Colonic mucosa (tissue), 4 donors: ENCODE measurements at regions not wholly inside any gene's neighbourhood (a gene's known extent, or its start where the extent isn't known, plus 50 kb on each side); places are given as distances from the start of the nearest gene placed in this dataset.
A peak's percentile ranks its signal among the peaks of the same experiment; 100 is the strongest.

Experiments used
- DNase-seq: peaks from one replicate; pipeline ENCODE4 v3.0.0-alpha.2; 2020
- H3K27ac ChIP-seq: fragments of 200-600 bp; one replicate; pipeline ENCODE4 v1.8.0; 2021
- H3K27me3 ChIP-seq: fragments of 200-600 bp; one replicate; pipeline ENCODE4 v1.8.0; 2021
- H3K36me3 ChIP-seq: fragments of 200-600 bp; one replicate; pipeline ENCODE4 v1.8.0; 2021
- H3K4me1 ChIP-seq: fragments of 200-600 bp; one replicate; pipeline ENCODE4 v1.8.0; 2021; ENCODE audit warnings: mild to moderate bottlenecking
- H3K4me3 ChIP-seq: fragments of 200-600 bp; one replicate; pipeline ENCODE4 v1.8.0; 2021
- H3K9ac ChIP-seq, 2 donors: one replicate each; pipeline ENCODE4 v1.7.0; 2013; ENCODE audit warnings: control low read depth in 2 of 2, low read depth in 2 of 2, low read length in 2 of 2
- H3K9me3 ChIP-seq: fragments of 200-600 bp; one replicate; pipeline ENCODE4 v1.8.0; 2021
- intact Hi-C: fragments of 100-400 bp; cut with DNase I; formaldehyde crosslinking; loops from one replicate; pipeline ENCODE4 v1.14.1; 2022
- TF ChIP-seq, protein P1 (sequence below): fragments of 200-600 bp; IDR thresholded peaks from one replicate; pipeline ENCODE4 v1.8.0; 2022; ENCODE audit warnings: antibody characterized with exemption, mild to moderate bottlenecking
- donor health status: healthy.
- donor health status: DM: no; HTN: no; CAD: no.
- donor health status: DM: no; HTN: no; CAD: no.

DNA sequence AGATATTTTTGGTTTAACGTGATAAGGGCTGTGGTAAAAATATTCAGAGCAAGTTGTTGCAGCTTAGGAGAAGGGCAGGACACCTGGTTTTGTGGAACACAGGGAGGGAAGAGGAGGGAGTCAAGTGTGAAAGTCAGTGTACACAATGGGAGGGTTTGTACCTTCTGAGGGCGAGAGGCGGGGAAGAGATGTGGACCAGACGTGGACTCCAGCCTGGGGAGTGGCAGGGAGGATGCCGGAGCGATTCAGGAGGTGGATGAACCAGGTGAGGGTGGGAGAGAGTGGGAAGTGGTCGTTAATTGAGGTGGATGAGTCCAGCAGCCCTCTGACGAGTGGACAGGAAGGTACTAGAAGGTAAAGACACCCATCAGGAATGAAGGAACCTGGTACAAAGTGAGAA, 52.2 kb upstream of the IRF2BP2 start:
- intact Hi-C loops, result no loop called here
- H3K36me3 ChIP-seq, result no peaks in the 10 kb centered on the region
- no peaks in the 10 kb centered on the region for H3K9me3 ChIP-seq
- H3K9ac ChIP-seq, result no peak overlapping the region
- no peaks in the 10 kb centered on the region for H3K27me3 ChIP-seq
- no peaks in the 10 kb centered on the region for H3K4me1 ChIP-seq
- TF ChIP-seq, protein P1, sequence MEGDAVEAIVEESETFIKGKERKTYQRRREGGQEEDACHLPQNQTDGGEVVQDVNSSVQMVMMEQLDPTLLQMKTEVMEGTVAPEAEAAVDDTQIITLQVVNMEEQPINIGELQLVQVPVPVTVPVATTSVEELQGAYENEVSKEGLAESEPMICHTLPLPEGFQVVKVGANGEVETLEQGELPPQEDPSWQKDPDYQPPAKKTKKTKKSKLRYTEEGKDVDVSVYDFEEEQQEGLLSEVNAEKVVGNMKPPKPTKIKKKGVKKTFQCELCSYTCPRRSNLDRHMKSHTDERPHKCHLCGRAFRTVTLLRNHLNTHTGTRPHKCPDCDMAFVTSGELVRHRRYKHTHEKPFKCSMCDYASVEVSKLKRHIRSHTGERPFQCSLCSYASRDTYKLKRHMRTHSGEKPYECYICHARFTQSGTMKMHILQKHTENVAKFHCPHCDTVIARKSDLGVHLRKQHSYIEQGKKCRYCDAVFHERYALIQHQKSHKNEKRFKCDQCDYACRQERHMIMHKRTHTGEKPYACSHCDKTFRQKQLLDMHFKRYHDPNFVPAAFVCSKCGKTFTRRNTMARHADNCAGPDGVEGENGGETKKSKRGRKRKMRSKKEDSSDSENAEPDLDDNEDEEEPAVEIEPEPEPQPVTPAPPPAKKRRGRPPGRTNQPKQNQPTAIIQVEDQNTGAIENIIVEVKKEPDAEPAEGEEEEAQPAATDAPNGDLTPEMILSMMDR, result no peak
- no peak overlapping the region for H3K4me3 ChIP-seq
- DNase-seq, result peak; percentile 63
- H3K27ac ChIP-seq, result no peak overlapping the region

DNA sequence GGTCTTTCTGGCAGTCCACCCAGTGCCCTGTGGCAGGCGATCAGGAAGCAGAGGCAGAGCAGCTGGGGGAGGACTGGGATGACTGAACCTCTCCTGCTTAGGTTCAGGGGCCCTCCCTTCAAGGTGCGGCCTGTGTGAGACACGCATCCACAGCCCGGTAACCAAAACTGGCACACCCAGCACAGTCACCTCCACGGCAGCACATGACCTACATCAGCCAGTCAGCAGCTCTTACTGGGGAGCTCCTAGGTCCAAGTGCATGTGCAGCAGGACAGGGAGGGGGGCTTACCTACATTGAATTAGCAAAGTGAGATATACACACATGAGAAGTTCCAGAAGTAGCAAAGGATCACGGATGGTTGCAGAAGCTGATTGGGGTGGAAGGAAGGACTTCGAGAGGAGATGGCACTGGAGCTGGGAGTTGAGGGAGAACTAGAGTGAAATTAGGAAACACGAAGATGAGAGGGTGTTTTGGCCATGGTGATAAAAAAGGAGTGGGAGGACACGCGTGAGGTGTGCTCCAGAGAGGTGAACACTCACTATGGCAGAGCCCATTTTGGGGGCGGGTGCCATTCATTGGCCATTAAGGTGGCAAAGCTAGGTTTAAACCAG, 51.4 kb upstream of the IRF2BP2 start:
- Histone ChIP-seq H3K9me3 (no peaks in the 10 kb centered on the region), H3K27me3 (no peaks in the 10 kb centered on the region), H3K4me3 (no peak overlapping the region), H3K9ac (no peak overlapping the region), H3K27ac (no peak overlapping the region), H3K4me1 (no peaks in the 10 kb centered on the region), H3K36me3 (no peaks in the 10 kb centered on the region)
- DNase-seq, result peak; percentile 27
- intact Hi-C loops, result no loop called here
- TF ChIP-seq, protein P1, result no peak

DNA sequence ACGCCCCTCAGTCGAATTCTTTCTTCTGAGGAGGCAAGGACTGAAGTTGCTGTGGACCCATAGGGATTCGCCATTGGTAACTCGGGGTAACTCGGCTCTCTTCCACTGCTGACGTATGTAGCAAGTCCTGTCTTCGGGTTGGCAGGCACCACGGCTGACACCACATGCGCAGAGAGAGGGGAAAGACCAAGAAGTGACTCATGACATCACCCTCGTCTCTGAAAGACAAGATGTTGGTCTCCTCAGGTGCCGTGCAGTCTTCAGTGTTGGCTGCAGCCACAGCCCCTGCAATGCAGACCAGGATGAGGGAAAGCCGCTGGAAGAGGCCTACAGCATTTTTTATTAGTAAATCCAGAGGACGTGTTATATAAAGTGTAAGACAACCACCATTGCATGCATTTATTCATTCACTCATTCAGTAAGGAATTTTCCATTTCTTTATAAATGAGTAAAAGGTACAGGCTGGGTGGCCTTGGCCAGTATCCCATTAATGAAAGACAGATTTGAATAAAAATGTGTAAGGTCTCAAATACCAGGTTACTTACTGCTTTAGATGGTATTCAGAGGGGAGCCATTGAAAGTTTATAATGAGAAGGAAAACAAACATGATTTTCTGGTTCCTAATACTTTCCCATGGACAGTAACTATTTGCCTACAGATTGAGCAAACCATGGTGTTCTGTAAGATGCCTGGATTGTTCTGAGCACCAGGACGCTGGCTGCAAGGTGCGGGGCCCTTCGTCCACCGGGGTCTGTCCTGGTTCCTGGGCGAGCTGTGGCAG, 50.7 kb upstream of the IRF2BP2 start:
- no peak overlapping the region for H3K4me3 ChIP-seq
- H3K4me1 ChIP-seq, result no peaks in the 10 kb centered on the region
- H3K9me3 ChIP-seq, result no peaks in the 10 kb centered on the region
- no peaks in the 10 kb centered on the region for H3K36me3 ChIP-seq
- H3K27ac ChIP-seq, result no peak overlapping the region
- no peaks in the 10 kb centered on the region for H3K27me3 ChIP-seq
- TF ChIP-seq, protein P1, result no peak
- peak; percentile 16 for DNase-seq
- no peak overlapping the region for H3K9ac ChIP-seq
- intact Hi-C loops, result no loop called here
